ENCODE measurements at regions not wholly inside any gene's neighbourhood (a gene's known extent, or its start where the extent isn't known, plus 50 kb on each side); places are given as distances from the start of the nearest gene placed in this dataset.

- TF ChIP-seq GATA2 (IDR thresholded peaks at IDR 0.05; ENCODE audit: insufficient read depth, insufficient read length, low read depth, low read length) (no peak), MYC (IDR thresholded peaks at IDR 0.05; ENCODE audit: low read depth, low read length) (no peak), JUN (IDR thresholded peaks at IDR 0.05; ENCODE audit: borderline replicate concordance, insufficient read depth, insufficient read length, low read depth) (no peak), MAX (IDR thresholded peaks at IDR 0.05; ENCODE audit: insufficient read depth, insufficient read length) (no peak), POLR2A (IDR thresholded peaks at IDR 0.05; ENCODE audit: low read depth, low read length) (no peak), EZH2 (IDR thresholded peaks at IDR 0.05; ENCODE audit: borderline replicate concordance, low read depth, low read length, severe bottlenecking) (no peak), POLR2AphosphoS5 (IDR thresholded peaks at IDR 0.05; ENCODE audit: insufficient read depth, low read depth, low read length) (no peak)
- TF ChIP-seq, protein P1, sequence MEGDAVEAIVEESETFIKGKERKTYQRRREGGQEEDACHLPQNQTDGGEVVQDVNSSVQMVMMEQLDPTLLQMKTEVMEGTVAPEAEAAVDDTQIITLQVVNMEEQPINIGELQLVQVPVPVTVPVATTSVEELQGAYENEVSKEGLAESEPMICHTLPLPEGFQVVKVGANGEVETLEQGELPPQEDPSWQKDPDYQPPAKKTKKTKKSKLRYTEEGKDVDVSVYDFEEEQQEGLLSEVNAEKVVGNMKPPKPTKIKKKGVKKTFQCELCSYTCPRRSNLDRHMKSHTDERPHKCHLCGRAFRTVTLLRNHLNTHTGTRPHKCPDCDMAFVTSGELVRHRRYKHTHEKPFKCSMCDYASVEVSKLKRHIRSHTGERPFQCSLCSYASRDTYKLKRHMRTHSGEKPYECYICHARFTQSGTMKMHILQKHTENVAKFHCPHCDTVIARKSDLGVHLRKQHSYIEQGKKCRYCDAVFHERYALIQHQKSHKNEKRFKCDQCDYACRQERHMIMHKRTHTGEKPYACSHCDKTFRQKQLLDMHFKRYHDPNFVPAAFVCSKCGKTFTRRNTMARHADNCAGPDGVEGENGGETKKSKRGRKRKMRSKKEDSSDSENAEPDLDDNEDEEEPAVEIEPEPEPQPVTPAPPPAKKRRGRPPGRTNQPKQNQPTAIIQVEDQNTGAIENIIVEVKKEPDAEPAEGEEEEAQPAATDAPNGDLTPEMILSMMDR (IDR thresholded peaks at IDR 0.05; ENCODE audit: extremely low read depth in 1 of 2, insufficient read depth in 1 of 2, low read depth in 1 of 2, low read length in 2 of 2), result no peak
- Histone ChIP-seq H2AFZ (ENCODE audit: low read depth, low read length) (no peak overlapping the region), H3K9me3 (replicated peaks; ENCODE audit: control insufficient read depth, insufficient read depth, low read length) (peaks cover 8% of the 10 kb centered on the region), H3K36me3 (ENCODE audit: control insufficient read depth in 2 of 2, extremely low read depth in 1 of 2, insufficient read depth in 2 of 2, low read length in 2 of 2) (no peaks in the 10 kb centered on the region), H3K27me3 (ENCODE audit: control insufficient read depth in 2 of 2, insufficient read depth in 2 of 2, low read length in 2 of 2) (no peaks in the 10 kb centered on the region), H4K20me1 (replicated peaks; ENCODE audit: control insufficient read depth, extremely low read depth, insufficient read depth, low read length) (no peaks in the 10 kb centered on the region), H3K4me2 (ENCODE audit: insufficient read depth, low read length) (no peak overlapping the region), H3K4me1 (ENCODE audit: control insufficient read depth, extremely low read depth, insufficient read depth, low read length) (no peaks in the 10 kb centered on the region), H3K27ac (ENCODE audit: insufficient read depth, low read depth, low read length) (no peak overlapping the region), H3K9ac (replicated peaks; ENCODE audit: extremely low read depth, insufficient read depth, low read length) (no peak overlapping the region), H3K4me3 (replicated peaks in 1 of 3; ENCODE audit: insufficient read depth in 1 of 3, low read depth in 1 of 3, low read length in 3 of 3) (no peak overlapping the region), H3K79me2 (ENCODE audit: control insufficient read depth, insufficient read depth, low read length) (no peaks in the 10 kb centered on the region), H3K9me1 (replicated peaks; ENCODE audit: control insufficient read depth, extremely low read depth, insufficient read depth, low read length) (no peaks in the 10 kb centered on the region)
- dilution Hi-C loops (cut with MboI; ENCODE audit: extremely low pct_ligation_motif_present, low sequenced_read_pairs), result no loop called here
- intact Hi-C loops (cut with micrococcal nuclease), result no loop called here
- DNase-seq (ENCODE audit: low read depth, low spot score) (no peak), FAIRE-seq (no peak)
- ChIA-PET POLR2A (interaction anchor here (0.6 kb wide), 1 partner anchor 1513 kb away, joined by 3 read pairs; no protein-coding TSS in a partner anchor), CTCF (no interaction called here)
- no TSS peak for BruUV-seq (replicated peaks)
Observed at GRCh38 chr5:4627929-4628328, 512.2 kb upstream of the ADAMTS16 start.
